Keratinocyte (primary cell): ENCODE measurements at regions not wholly inside any gene's neighbourhood (a gene's known extent, or its start where the extent isn't known, plus 50 kb on each side); places are given as distances from the start of the nearest gene placed in this dataset.

ENCODE experiments used
- EZH2 ChIP-seq: IDR thresholded peaks from one replicate; pipeline ENCODE4 v1.6.1; 2012; ENCODE audit warnings: inconsistent platforms, mild to moderate bottlenecking, low read length, moderate library complexity
- TF ChIP-seq, protein P1 (sequence below), 3 experiments: IDR thresholded peaks in 1 of 3; conservative IDR thresholded peaks in 1 of 3; optimal IDR thresholded peaks in 1 of 3; 2 replicates in 2 of 3; 3 replicates in 1 of 3; pipeline versions ENCODE3 to v1.5.1; 2011; ENCODE audit warnings: low read length in 3 of 3, mild to moderate bottlenecking in 3 of 3, moderate library complexity in 2 of 3, control low read depth in 1 of 3, inconsistent platforms in 1 of 3; ENCODE audit not compliant: insufficient read depth in 2 of 3; ENCODE audit errors: extremely low read depth in 1 of 3

DNA sequence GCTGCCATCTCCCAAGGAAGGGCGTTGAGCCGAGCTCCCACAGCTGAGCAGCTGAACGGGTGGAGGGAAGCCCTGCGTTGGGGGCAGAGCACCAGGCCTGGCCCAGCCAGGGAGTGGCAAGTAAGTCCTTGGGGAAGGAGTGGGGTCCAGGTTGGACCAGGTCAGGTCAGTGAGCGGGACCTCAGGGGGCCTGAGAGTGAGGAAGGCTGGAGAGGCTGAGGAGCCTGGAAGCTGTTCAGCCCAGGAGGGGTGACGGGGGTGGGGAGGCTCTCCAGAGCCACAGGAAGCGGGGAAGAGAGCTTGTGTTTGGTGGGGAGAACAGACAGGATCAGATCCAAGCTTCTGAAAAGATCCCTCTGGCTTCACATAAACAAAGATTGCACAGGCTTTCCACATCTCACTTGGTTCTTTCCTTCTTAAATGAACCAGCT is 55.4 kb upstream of the ATP12A start:
- TF ChIP-seq, protein P1, sequence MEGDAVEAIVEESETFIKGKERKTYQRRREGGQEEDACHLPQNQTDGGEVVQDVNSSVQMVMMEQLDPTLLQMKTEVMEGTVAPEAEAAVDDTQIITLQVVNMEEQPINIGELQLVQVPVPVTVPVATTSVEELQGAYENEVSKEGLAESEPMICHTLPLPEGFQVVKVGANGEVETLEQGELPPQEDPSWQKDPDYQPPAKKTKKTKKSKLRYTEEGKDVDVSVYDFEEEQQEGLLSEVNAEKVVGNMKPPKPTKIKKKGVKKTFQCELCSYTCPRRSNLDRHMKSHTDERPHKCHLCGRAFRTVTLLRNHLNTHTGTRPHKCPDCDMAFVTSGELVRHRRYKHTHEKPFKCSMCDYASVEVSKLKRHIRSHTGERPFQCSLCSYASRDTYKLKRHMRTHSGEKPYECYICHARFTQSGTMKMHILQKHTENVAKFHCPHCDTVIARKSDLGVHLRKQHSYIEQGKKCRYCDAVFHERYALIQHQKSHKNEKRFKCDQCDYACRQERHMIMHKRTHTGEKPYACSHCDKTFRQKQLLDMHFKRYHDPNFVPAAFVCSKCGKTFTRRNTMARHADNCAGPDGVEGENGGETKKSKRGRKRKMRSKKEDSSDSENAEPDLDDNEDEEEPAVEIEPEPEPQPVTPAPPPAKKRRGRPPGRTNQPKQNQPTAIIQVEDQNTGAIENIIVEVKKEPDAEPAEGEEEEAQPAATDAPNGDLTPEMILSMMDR (optimal IDR thresholded peaks at IDR 0.05 in 1 of 3, IDR thresholded peaks at IDR 0.05 in 1 of 3, conservative IDR thresholded peaks at IDR 0.05 in 1 of 3; ENCODE audit: extremely low read depth in 1 of 3, insufficient read depth in 2 of 3, low read length in 3 of 3): no peak
- no peak for TF ChIP-seq EZH2
